HCT116 (cell line): ENCODE measurements at regions not wholly inside any gene's neighbourhood (a gene's known extent, or its start where the extent isn't known, plus 50 kb on each side); places are given as distances from the start of the nearest gene placed in this dataset.

Experiments used
- ATAC-seq: fragments of 200-7000 bp; cut with Tn5 transposase; 2 replicates; pipeline ENCODE4 v1.9.1; 2020; ENCODE audit warnings: mild to moderate bottlenecking, moderate library complexity
- BruUV-seq: library from RNA; stranded (reverse); fragments of 400-500 nt; replicated peaks from 2 replicates; lab custom pipeline; 2021; lab: Mats Ljungman, UMichigan
- CTCF ChIA-PET: fragments of 300-600 bp; sonication (Branson Sonifier 250); formaldehyde crosslinking; loops from one replicate; lab custom pipeline; 2021; ENCODE audit warnings: antibody characterized with exemption; lab: Charles Lee
- POLR2A ChIA-PET: fragments of 300-600, 350-600 bp; sonication (Branson Sonifier 250); formaldehyde crosslinking; loops from one replicate; lab custom pipeline; 2021; ENCODE audit warnings: antibody characterized with exemption; lab: Charles Lee
- RAD21 ChIA-PET, 2 experiments: fragments of 300-600 bp; sonication (Branson Sonifier 250); formaldehyde crosslinking; loops; one replicate each; lab custom pipeline; 2023; ENCODE audit warnings: low total read pairs in 2 of 2; ENCODE audit not compliant: uncharacterized antibody in 2 of 2, unreplicated experiment in 2 of 2, low non-redundant PET in 1 of 2; lab: Charles Lee
- DNase-seq: peaks from one replicate; pipeline ENCODE4 v3.0.0-alpha.2; 2010; ENCODE audit warnings: low read depth, low spot score
- H2AFZ ChIP-seq: fragments of 200-600 bp; shearing (Covaris generic), sonication (generic); 2 replicates; pipeline ENCODE4 v1.6.1; 2017; ENCODE audit warnings: low read depth, mixed run types, mixed read lengths, antibody characterized with exemption, low read length; ENCODE audit not compliant: poor library complexity, severe bottlenecking
- H3K27ac ChIP-seq: 2 replicates; pipeline ENCODE4 v1.5.1; 2012; ENCODE audit warnings: low read depth, low read length
- H3K27me3 ChIP-seq: fragments of 200-600 bp; sonication (generic); 2 replicates; pipeline ENCODE4 v1.6.1; 2016; ENCODE audit warnings: mixed run types, low read length, mixed read lengths; ENCODE audit not compliant: insufficient read depth
- H3K36me3 ChIP-seq, 2 experiments: fragments of 200-500 bp in 1 of 2; fragments of 200-600 bp in 1 of 2; sonication (Bioruptor generic) in 1 of 2; sonication (generic) in 1 of 2; 2 replicates each; pipeline versions ENCODE4 v1.5.1 to v1.6.1; 2014 to 2016; ENCODE audit warnings: low read length in 2 of 2, inconsistent platforms in 1 of 2, mixed read lengths in 1 of 2, mixed run types in 1 of 2; ENCODE audit not compliant: insufficient read depth in 2 of 2, control insufficient read depth in 1 of 2
- H3K4me1 ChIP-seq, 2 experiments: fragments of 200-600 bp in 1 of 2; sonication (generic) in 1 of 2; 2 replicates each; pipeline versions ENCODE4 v1.5.1 to v1.6.1; 2012 to 2017; ENCODE audit warnings: low read length in 2 of 2, inconsistent platforms in 1 of 2, mild to moderate bottlenecking in 1 of 2, mixed read lengths in 1 of 2, mixed run types in 1 of 2, moderate library complexity in 1 of 2; ENCODE audit not compliant: insufficient read depth in 2 of 2, control insufficient read depth in 1 of 2
- H3K4me2 ChIP-seq: fragments of 200-600 bp; sonication (generic); 2 replicates; pipeline ENCODE4 v1.6.1; 2017; ENCODE audit warnings: mixed run types, low read length, mixed read lengths
- H3K4me3 ChIP-seq, 2 experiments: fragments of 200-600 bp in 1 of 2; sonication (generic) in 1 of 2; replicated peaks in 1 of 2; 2 replicates each; pipeline ENCODE4 v1.5.1; 2011 to 2016; ENCODE audit warnings: low read length in 2 of 2, control low read depth in 1 of 2, low read depth in 1 of 2, mild to moderate bottlenecking in 1 of 2, mixed read lengths in 1 of 2, mixed run types in 1 of 2
- H3K79me2 ChIP-seq: fragments of 200-600 bp; sonication (generic); 2 replicates; pipeline ENCODE4 v1.6.1; 2017; ENCODE audit warnings: mild to moderate bottlenecking, mixed run types, low read length, moderate library complexity, mixed read lengths; ENCODE audit not compliant: insufficient read depth
- H3K9ac ChIP-seq: fragments of 200-600 bp; sonication (generic); 2 replicates; pipeline ENCODE4 v1.6.1; 2016; ENCODE audit warnings: low read length, mixed read lengths
- H3K9me2 ChIP-seq: fragments of 200-600 bp; sonication (generic), shearing (Covaris generic); 2 replicates; pipeline ENCODE4 v1.6.1; 2017; ENCODE audit warnings: mixed run types, mild to moderate bottlenecking, moderate library complexity; ENCODE audit not compliant: insufficient read depth
- H3K9me3 ChIP-seq, 2 experiments: fragments of 200-500 bp in 1 of 2; fragments of 200-600 bp in 1 of 2; sonication (Bioruptor generic) in 1 of 2; sonication (generic) in 1 of 2; 2 replicates each; pipeline ENCODE4 v1.6.1; 2014 to 2017; ENCODE audit warnings: low read length in 2 of 2, mixed read lengths in 2 of 2, inconsistent platforms in 1 of 2, low read depth in 1 of 2, mild to moderate bottlenecking in 1 of 2, mixed run types in 1 of 2, moderate library complexity in 1 of 2; ENCODE audit not compliant: control insufficient read depth in 1 of 2, insufficient read depth in 1 of 2
- H4K20me1 ChIP-seq: fragments of 200-600 bp; sonication (generic), shearing (Covaris generic); 2 replicates; pipeline ENCODE4 v1.6.1; 2017; ENCODE audit warnings: mixed run types, mild to moderate bottlenecking, moderate library complexity; ENCODE audit not compliant: insufficient read depth
- ELF1 ChIP-seq: IDR thresholded peaks from 2 replicates; pipeline ENCODE4 v1.6.1; 2012; ENCODE audit warnings: low read depth, borderline replicate concordance
- POLR2A ChIP-seq: IDR thresholded peaks from 2 replicates; pipeline ENCODE4 v1.7.0; 2011; ENCODE audit warnings: borderline replicate concordance; ENCODE audit not compliant: insufficient read depth, insufficient read length; ENCODE audit errors: extremely low read depth
- POLR2AphosphoS5 ChIP-seq: IDR thresholded peaks from 2 replicates; pipeline ENCODE4 v1.6.1; 2011; ENCODE audit warnings: mild to moderate bottlenecking, low read depth, low read length, moderate library complexity
- RAD21 ChIP-seq: IDR thresholded peaks from 2 replicates; pipeline ENCODE4 v1.6.1; 2012; ENCODE audit warnings: low read depth, mild to moderate bottlenecking
- REST ChIP-seq: IDR thresholded peaks from 2 replicates; pipeline ENCODE4 v1.6.1; 2012; ENCODE audit warnings: low read depth
- SIN3A ChIP-seq: IDR thresholded peaks from 2 replicates; pipeline ENCODE4 v1.6.1; 2012; ENCODE audit warnings: low read depth
- SRF ChIP-seq: IDR thresholded peaks from 2 replicates; pipeline ENCODE4 v1.6.1; 2012; ENCODE audit warnings: low read depth
- YY1 ChIP-seq: IDR thresholded peaks from 2 replicates; pipeline ENCODE4 v1.6.1; 2011; ENCODE audit warnings: low read length, low read depth, moderate library complexity, mild to moderate bottlenecking; ENCODE audit not compliant: insufficient replicate concordance; ENCODE audit errors: extremely low read depth
- ZBTB33 ChIP-seq: IDR thresholded peaks from 2 replicates; pipeline ENCODE4 v1.6.1; 2011; ENCODE audit warnings: mild to moderate bottlenecking, low read length, moderate library complexity; ENCODE audit not compliant: insufficient replicate concordance; ENCODE audit errors: extremely low read depth
- intact Hi-C: fragments of 100-400 bp; cut with micrococcal nuclease; formaldehyde crosslinking; loops from 2 replicates; pipeline ENCODE4 v1.10.0; 2022

GRCh38 chr10:84583501-84583900 is 255.1 kb downstream of the CCSER2 start:
- intact Hi-C loops, result no loop called here
- TF ChIP-seq SRF (no peak), RAD21 (no peak)
- ChIA-PET POLR2A (no interaction called here), CTCF (no interaction called here), RAD21 (no interaction called here)
- ATAC-seq, result no peak
- BruUV-seq, result no TSS peak
- Histone ChIP-seq H3K9ac (no peak overlapping the region), H3K4me3 (no peak overlapping the region), H4K20me1 (no peaks in the 10 kb centered on the region), H3K36me3 (no peaks in the 10 kb centered on the region), H3K4me1 (no peaks in the 10 kb centered on the region), H3K9me2 (no peaks in the 10 kb centered on the region), H3K4me2 (no peak overlapping the region), H3K79me2 (no peaks in the 10 kb centered on the region), H3K27ac (no peak overlapping the region), H3K9me3 (no peaks in the 10 kb centered on the region), H2AFZ (no peak overlapping the region), H3K27me3 (peaks cover 29% of the 10 kb centered on the region)
- DNase-seq, result no peak

- ATAC-seq, result no peak
- H3K79me2 ChIP-seq, result no peaks in the 10 kb centered on the region
- H3K36me3 ChIP-seq, result no peaks in the 10 kb centered on the region
- no peaks in the 10 kb centered on the region for H3K9me2 ChIP-seq
- H3K27me3 ChIP-seq, result peaks cover 4% of the 10 kb centered on the region
- ChIA-PET CTCF (interaction anchor here (1.2 kb wide), 1 partner anchor 50 kb away, joined by 3 read pairs; no protein-coding TSS in a partner anchor), RAD21 (no interaction called here), POLR2A (no interaction called here)
- no peaks in the 10 kb centered on the region for H3K9me3 ChIP-seq
- no peaks in the 10 kb centered on the region for H3K4me1 ChIP-seq
- H3K9ac ChIP-seq, result no peak overlapping the region
- no peak overlapping the region for H2AFZ ChIP-seq
- intact Hi-C loops, result no loop called here
- no peak for DNase-seq
- TF ChIP-seq ELF1, result no peak
- TF ChIP-seq ZBTB33, result no peak
- no peak for TF ChIP-seq REST
- TF ChIP-seq YY1, result no peak
- no peak for TF ChIP-seq POLR2A
- TF ChIP-seq POLR2AphosphoS5, result no peak
- TF ChIP-seq RAD21, result no peak
- no peak for TF ChIP-seq SIN3A
- no TSS peak for BruUV-seq
- no peaks in the 10 kb centered on the region for H4K20me1 ChIP-seq
- no peak overlapping the region for H3K4me3 ChIP-seq
- no peak overlapping the region for H3K4me2 ChIP-seq
- H3K27ac ChIP-seq, result no peak overlapping the region
Measured at GRCh38 chr10:84587789-84588188, 259.4 kb downstream of the CCSER2 start.
